ENCODE measurements at regions not wholly inside any gene's neighbourhood (a gene's known extent, or its start where the extent isn't known, plus 50 kb on each side); places are given as distances from the start of the nearest gene placed in this dataset.
"Not testable (repeated sequence)": the region's sequence is repeated elsewhere in the genome, so short reads cannot be mapped to it uniquely, and the experiment has no call there.

DNA sequence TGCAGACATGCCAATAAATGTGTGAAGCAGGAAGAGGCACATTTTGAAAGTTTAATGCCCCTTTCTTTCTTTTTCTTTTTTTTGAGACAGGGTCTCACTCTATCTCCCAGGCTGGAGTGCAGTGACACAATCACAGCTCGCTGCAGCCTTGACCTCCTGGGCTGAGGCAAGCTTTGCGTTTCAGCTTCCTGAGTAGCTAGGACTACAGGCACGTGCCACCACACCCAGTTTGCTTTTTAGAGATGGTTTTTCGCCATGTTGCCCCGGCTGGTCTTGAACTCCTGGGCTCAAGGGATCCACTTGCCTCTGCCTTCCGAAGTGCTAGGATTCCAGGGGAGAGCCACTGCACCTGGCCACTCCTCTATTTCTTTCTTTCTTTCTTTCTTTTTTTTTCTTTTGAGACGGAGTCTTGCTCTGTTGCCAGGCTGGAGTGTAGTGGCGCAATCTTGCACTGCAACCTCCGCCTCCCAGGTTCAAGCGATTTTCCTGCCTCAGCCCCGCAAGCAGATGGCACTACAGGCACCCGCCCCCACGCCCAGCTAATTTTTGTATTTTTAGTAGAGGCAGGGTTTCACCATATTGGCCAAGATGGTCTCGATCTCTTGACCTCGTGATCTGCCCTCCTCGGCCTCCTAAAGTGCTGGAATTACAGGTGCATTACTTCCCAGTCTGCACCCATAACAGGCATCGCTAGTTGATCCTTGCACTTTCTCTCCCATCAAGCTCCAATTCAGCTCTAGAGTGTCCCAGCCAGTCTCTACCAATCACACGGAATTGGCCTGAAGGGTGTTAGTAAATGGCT is 77.5 kb upstream of the RUNX3 start:
- DNase-seq: not testable (repeated sequence)

DNA sequence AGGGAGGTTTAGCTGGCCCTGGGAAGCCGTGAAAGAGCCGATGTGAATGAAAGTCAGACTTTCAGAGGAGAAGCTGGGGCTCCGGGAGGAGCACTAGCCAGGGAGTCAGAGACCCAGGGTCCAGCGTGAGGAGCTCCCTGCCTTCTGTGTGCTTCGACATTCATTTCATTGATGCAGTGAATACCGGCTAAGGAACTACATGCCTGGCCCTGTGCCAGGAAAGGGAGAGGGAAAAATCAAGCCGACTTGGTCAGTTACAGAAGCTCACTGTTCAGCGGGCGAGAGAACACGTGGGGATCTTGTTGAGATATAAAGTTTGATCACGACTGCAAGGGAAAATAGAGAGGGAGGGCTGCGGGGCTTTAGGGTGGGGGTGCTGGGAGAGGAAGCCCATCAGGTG is 76.7 kb upstream of the RUNX3 start:
- DNase-seq: peak in 7 of 56 donors; percentile 6 to 18 (median 9)

DNA sequence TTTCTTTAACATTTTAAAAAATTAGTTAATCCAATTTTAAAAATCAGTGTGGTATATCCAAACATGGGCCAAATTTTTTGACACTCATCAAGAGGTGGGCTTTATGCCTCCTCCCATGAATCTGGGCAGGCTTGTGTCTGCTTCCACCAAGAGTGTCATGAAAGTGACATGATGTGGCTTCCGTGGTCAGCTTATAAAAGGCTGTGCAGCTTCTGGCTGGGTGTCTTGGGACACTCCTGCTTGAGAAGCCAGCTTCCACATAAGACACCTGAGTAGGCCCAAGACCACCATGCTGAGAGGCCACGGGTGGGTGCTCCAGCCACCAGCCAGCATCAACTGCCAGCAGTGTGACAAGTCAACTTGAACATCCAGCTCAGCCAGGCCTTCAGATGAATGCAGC is 74.3 kb upstream of the RUNX3 start:
- DNase-seq: no peak

DNA sequence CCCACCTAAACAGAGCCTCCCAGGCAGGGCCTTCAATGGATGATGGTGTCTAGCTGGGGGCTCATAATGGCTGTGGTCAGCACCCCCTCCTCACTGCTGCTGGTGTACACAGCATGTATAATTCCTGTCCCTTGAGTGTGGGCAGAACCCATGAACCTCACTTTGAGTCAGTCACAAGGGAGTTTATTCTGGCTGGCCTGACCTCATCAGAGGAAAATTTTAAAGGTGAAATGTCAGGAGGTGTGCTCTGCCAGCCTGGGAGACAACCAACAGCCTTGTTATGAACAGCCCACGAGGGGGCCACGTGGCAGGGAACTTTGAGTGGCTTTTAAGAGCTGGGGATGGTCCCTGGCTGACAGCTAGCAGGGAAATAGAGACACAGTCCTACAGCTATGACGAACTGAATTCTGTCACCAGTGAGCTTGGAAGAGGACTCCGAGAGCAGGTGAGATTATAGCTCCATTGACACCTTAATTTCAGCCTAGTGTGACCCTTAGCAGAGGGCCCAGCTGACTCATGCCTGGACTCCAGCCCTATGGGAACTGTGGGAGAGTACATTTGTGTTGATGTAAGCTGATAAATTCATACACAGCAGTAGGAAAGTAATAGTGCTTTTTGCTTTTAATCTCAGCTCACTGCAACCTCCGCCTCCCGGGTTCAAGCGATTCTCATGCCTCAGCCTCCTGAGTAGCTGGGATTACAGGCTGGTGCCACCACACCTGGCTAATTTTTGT is 73.5 kb upstream of the RUNX3 start:
- no peak for DNase-seq

DNA sequence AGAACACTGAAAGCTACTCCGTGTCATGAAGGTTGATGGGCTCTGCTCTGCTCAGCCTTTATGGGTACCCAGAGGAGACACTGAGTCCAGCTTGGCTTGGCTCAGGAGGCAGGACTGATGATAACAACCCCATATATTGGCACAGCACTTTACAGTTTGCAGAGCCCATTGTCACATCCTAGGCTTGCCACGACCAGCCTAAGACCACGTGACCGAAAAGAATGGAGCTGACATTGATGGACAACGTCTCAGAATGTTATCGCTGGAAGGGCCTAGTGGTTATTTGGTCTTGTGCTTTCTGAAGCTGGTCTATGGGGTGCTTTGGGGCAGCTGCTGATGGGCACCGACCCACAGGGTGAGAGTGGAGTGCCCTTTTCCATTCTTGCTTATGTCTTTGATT is 72.9 kb upstream of the RUNX3 start:
- DNase-seq: no peak

DNA sequence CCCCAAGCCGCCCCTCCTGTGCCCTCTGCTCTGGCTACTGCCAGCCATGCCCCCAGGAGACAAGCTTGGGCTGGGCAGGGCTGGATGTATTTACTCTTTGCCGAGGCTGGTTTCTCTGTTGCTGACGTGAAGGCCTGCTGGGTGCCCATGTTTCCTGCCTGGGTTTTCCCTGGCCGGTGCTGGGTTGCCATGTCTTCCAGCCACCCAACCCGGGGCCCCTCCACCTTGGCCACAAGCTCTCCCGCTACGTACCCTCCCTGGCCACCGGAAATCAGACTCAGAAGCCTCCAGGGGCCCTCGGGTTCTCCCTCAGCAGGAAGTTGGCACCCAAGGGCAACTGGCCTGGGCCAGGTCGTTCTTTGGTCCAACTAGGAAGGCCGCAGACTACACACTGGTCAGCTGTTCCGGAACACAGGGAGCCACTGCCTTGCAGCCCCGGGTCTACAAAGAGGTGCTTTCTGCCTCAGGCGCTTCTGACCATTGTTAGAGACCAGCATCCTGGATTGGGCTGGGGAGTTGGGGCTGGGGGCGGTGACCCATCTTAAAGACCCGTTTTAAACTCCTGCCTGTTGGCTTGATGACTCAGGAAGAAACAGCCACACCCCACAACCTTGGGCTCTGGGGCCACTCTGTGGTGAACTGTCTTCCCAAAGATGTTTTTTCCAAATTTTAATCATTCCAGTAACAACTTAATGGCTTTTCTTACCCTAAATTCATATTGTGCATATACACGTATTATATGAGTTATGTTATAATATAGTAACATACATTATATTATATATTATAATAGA is 71.2 kb upstream of the RUNX3 start:
- no peak for DNase-seq

DNA sequence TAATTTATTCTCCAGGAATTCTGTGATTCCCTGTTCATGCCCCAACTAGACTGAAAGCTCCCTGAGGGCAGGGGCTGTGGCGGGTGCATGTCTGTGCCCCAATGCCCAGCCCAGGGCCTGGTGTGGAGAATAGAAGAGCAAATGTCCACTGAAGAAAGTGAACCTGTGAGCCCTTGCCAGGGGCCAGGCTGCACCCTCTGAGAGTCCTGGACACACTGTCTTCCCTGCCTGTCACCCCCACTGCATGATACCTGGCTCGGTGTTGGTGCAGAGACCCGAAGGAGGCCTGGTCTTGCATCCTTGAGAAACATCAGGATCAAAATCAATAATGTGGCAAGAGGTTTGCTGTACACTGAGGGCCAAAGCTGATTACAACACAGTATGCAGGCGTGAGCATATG is 69.8 kb upstream of the RUNX3 start:
- DNase-seq: no peak

DNA sequence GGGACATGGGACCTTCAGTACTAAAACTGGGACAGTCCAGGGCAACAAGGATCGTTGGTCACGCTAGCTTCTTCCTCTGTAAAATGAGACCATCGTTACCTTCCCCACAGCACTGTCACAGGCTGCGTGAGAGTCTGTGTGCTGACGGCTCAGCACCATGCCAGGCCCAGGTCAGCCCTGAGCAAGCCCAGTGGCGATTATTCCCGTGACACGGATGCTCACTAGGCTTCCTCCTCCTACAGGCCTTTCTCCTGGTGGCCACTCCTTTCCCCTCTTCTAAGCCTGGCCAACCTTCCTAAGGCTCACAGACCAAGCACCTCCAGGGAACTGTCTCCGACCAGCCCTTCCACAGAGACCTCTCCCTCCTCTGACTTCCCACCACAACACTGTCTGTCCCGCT is 69.3 kb upstream of the RUNX3 start:
- no peak for DNase-seq

DNA sequence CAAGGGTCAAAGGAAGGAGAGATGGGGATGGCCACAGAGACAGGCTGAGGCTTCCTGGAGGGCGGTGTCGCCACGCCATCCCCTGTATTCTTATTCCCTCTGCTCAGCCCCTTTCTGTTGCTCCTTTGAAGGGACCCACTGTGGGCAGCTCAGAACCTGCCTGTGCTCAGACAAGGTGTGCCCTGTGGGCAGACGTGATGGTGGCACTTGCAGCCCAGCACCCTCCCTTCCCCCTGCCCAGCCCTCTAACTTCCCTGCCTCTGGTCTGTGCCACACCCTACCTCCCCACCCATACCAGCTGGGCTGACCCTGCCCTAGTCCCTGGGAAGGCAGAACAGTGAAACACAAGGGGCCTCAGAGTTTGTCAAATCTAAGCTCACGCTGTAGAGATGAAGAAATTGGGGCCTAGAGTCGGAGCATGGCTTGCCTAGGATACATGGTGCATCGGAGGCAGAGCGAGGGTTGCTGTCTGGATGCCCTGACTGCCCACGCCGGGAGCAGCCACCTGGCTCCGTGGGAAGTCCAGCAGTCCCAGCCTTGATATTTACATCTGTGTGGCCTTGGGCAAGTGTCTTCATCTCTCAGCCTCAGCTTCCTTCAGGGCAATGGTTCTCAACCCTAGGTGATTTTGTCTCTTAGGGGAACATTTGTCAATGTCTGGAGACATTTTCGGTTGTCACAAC is 68.6 kb upstream of the RUNX3 start:
- DNase-seq: no peak

DNA sequence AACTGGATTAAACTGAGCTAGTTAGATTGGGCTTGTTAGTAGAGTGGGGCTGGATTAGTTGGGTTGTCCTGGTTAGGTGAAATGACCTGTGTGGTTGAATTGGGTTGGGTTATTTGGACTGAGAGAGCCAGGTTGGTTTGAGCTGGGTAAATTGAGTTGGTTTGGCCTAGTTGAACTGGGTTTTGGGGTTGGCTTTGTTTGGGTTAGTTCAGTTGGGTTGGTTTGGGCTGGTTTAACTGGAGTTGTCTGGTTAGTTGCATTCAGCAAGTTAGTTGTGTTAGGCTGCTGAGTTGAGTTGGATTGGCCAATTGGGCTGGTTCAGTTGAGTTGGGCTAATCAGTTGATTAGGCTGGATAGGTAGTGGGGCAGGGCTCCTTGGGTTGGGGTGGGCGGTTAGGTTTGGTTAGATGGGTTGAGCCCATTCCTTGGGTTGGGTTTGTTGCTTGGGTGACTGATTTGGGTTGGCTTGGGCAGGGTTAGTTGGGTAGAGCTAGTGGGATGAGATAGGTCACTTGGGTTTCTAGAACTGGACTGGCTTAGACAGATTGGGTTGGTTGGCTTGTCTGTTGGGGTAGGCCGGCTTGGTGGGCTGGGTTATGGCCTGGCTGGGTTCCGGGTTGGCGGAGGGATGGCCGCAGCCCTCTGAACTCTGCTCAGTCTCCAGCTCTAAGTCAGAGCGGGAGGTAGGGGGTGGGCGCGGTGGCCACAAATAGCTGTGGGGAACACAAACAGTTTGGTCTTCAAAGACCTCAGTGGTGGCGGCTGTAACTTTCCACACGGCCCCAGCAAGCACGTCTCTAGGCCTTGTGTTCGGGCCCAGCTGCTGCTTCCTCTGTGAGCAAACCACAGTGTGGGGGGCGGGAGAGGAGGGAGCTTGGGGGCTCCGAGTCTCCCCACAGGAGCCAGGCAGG is 67.2 kb upstream of the RUNX3 start:
- no peak for DNase-seq

DNA sequence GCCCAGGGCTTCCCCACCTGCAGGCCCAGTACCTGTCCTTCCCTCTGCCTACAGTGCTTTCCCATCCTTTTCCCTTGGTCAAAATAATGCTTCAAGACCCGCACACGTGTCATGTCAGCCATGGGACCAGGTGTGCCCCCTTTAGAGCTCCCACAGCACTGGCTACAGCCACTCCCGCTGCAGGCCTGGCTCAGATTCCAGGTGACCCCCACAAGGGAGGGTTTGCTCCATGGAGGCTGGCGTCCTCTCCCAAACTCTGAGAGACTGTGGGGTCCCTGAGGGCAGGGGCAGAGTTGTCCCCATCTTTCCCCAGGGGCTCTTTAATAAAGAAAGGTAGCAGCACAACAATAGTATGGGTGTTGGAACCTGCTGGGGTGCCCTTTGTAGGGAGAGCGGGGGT is 66.4 kb upstream of the RUNX3 start:
- DNase-seq: no peak

DNA sequence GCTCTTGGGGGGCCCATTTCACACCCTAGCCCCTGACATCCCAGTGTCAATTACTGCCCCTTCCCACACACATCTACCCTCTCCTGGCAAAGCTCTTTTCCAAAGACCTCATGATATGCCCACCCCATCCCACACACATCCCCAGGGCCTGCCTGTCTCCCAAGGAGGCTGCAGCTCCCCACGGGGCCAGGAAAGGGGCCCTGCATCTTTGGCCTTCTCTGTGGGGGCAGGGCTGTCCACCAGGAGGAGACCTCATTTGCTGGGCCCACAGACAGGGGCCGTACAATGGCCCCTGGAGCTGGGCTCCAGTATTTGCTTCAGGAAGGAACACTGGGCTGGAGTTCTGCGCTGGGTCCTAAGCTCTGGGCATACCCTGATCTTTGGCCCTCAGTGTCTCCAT is 65.6 kb upstream of the RUNX3 start:
- no peak for DNase-seq

DNA sequence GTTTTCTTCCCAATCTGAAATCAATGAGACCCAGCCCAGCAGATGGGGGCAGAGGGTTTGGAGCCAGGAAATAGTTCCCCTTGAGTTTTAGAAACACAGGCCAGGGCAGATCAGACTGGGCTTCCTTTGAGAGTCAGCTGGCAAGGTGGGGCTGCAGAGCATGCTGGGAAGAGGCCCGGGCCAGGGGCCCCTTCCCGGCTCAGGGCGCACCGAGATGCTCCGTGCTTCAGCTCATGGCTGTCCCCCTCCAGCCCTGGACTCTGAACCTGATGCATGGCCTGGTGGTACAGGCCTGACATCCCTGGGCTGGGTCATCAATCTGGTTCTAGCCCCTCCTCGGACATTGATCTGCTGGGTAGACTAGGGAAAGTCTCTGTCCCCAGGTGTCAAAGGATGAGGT is 65.1 kb upstream of the RUNX3 start:
- DNase-seq: no peak

DNA sequence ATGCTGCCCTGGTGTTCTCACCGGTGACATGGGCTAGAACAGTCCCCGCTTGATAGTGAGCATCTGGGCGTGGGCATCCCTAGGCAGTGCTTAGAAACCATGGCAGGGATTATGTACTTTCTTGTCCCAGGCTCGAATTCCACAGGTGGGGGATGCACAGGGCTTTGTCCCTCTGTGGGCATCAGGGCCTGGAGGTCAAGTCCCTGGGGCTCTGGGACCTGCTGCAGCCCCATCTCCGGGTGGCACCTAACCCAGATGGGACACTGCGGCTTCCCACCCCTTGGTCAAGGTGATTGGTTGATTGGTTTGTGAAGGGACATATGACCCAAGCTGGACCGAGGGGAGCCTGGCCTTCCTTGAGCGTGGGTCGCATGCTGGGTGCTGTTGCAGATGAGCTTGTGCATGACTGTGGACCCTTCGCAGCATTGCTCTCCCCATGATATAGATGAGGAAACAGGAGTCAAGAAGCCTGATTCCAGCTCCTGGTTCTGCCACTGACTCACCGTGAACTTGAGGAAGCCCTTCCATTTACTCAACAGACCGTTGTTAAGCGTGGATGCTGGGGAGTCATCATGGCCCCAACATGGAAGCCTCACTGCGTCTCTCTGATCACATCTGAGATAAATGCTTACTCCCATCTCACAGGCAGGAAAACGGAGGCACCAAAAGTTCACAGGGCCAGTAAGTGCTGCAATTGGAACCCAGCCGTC is 64.0 kb upstream of the RUNX3 start:
- DNase-seq: no peak

DNA sequence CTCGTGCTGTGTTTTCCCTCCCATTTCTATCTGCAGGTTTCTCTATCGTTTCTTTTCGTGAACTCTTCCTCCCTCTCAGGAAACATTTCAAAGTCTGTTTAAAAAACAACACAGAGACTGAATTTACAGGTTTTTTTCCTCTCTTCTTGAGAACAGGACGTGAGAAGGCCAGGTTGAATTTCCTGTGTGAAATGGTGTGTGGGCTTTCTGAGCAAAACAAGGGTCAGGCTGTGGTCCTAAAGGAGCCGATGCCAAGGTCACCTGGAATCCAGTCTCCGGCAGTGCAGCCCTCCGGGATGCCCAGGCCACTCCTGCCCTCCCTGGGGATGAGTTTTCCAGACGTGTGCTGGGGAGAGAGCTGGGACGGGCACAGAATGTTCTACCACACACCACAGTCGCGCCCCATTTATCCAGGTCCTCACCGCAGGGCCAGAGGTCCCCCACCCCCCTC is 62.7 kb upstream of the RUNX3 start:
- no peak for DNase-seq

DNA sequence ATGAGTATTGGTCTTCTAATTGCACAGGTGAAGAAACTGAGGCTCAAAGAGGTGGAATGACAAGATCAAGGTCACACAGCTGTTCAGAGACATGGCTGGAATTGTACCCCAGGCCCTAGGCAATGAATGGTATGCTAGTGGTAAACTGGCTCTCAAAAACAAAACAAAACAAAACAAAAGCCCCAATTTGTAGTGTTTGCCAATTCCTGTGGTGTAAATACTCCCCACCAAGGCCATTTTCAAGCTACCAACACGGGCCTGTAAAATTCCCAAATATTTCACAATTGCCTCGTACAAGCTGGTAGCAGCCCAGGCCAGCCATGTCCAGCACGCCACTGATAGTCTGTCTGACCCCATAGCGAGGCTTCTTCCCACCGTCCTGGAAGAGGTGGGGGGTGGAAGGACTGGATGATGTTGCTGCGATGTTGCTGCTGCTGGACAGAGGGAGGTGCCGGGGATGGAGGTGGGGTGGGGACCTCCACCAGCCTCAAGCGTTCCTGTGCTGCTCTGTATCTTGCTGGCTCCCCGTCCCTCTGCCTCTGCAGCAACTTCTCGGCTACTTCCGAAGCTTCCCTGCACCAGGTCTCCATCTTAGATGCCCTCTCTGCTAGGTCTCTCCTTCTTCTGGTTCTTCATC is 62.2 kb upstream of the RUNX3 start:
- no peak for DNase-seq

DNA sequence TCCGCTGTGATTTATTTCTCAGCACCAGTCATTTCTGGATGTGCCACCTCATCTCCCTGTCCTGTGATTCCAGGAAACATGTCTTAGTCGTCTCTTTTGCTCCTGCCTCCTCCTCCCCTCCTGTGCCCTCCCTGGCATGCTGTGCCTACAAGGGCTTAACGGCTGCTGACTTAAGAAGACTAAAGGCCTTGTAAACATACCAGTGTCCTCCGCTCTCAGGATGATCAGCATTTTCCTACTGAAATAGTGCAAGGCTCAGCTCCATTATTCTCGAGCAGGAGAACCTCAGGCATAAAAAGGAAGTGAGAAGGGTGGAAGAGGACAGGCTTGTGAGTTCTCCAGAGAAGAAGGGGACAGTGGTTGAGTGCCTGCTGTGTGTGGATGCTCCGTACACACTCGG is 61.6 kb upstream of the RUNX3 start:
- DNase-seq: no peak

DNA sequence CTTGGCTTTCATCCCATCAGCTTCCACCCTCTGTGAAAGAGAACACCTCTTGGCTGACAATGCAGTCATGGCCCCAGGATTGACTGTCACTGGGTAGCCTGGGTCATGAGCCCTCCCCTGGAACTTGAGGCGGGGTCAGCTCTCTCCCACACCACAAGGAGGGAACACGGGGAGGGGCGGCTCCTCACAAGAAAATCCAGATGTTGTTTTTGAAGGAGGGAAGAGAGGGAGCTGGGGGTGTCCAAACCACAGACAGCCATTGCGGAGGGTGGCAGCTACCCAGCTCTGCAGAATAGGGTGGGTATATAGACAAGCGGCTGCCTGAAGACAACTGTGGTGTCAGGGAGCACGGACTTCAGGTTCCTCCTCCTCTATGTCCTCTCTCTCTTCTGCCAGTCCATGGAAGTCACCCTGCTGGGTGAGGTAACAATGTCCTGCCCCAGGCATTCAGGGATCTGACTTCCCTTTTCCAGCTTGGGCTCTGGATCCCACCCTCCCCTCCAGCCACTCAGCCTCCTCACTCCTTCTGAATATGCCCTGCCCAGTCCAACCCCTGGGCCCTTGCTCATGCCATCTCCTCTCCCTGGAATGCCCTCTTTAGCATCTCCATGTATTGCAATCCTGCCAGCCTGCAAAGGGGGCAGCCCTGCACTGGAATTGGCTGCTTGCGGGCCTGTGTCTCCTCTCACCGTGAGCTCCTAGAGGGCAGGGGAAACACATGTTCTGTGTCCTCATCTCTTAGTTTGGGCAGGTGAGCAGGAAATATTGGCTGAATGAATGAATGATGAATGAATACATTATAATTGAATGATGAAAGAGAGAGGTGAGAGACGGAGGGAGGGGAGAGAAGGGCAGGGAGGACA is 60.9 kb upstream of the RUNX3 start:
- no peak for DNase-seq
